ENCODE measurements at regions not wholly inside any gene's neighbourhood (a gene's known extent, or its start where the extent isn't known, plus 50 kb on each side); places are given as distances from the start of the nearest gene placed in this dataset.

GRCh38 chr2:862355-862687 lies 88.3 kb upstream of the SNTG2 start:
- no peak overlapping the region for H3K4me3 Mint-ChIP-seq

GRCh38 chr2:861655-862354 lies 88.8 kb upstream of the SNTG2 start:
- DNase-seq, result no peak
- Mint-ChIP-seq H3K27me3 (peaks cover 18% of the 10 kb centered on the region), H3K4me3 (no peak overlapping the region), H3K36me3 (ENCODE audit: low read depth) (no peaks in the 10 kb centered on the region), H3K27ac (no peak overlapping the region), H3K4me1 (peaks cover 12% of the 10 kb centered on the region)
- ATAC-seq, result no peak
- H3K9me3 ChIP-seq (ENCODE audit: control insufficient read depth, low read length, poor library complexity, severe bottlenecking), result no peaks in the 10 kb centered on the region

More at GRCh38 chr2:862355-862687, 88.3 kb upstream of the SNTG2 start:
- H3K9me3 ChIP-seq (ENCODE audit: control insufficient read depth, low read length, poor library complexity, severe bottlenecking), result no peaks in the 10 kb centered on the region
- H3K27me3 Mint-ChIP-seq, result peaks cover 24% of the 10 kb centered on the region
- H3K4me1 Mint-ChIP-seq, result peaks cover 13% of the 10 kb centered on the region
- H3K36me3 Mint-ChIP-seq (ENCODE audit: low read depth), result no peaks in the 10 kb centered on the region
- DNase-seq, result no peak
- ATAC-seq, result no peak
- no peak overlapping the region for H3K27ac Mint-ChIP-seq

- peaks cover 10% of the 10 kb centered on the region for H3K27me3 Mint-ChIP-seq
- H3K27ac Mint-ChIP-seq, result no peak overlapping the region
- no peaks in the 10 kb centered on the region for H3K36me3 Mint-ChIP-seq (ENCODE audit: low read depth)
- no peak for DNase-seq
- peaks cover 7% of the 10 kb centered on the region for H3K4me1 Mint-ChIP-seq
- H3K9me3 ChIP-seq (ENCODE audit: control insufficient read depth, low read length, poor library complexity, severe bottlenecking), result no peaks in the 10 kb centered on the region
- no peak for ATAC-seq
- H3K4me3 Mint-ChIP-seq, result no peak overlapping the region
These were observed 90.3 kb upstream of the SNTG2 start for GRCh38 chr2:860259-860855.

GRCh38 chr2:858646-859045 lies 92.0 kb upstream of the SNTG2 start:
- no peak for ATAC-seq
- no peaks in the 10 kb centered on the region for H3K9me3 ChIP-seq (ENCODE audit: control insufficient read depth, low read length, poor library complexity, severe bottlenecking)
- Mint-ChIP-seq H3K4me3 (no peak overlapping the region), H3K4me1 (peaks cover 16% of the 10 kb centered on the region), H3K36me3 (ENCODE audit: low read depth) (no peaks in the 10 kb centered on the region), H3K27ac (no peak overlapping the region), H3K27me3 (peaks cover 4% of the 10 kb centered on the region)
- no peak for DNase-seq

GRCh38 chr2:857937-858336 lies 92.7 kb upstream of the SNTG2 start:
- Mint-ChIP-seq H3K27ac (no peak overlapping the region), H3K4me1 (peaks cover 13% of the 10 kb centered on the region), H3K36me3 (ENCODE audit: low read depth) (no peaks in the 10 kb centered on the region), H3K4me3 (no peak overlapping the region), H3K27me3 (peaks cover under 1% of the 10 kb centered on the region)
- DNase-seq (no peak), ATAC-seq (no peak)
- no peaks in the 10 kb centered on the region for H3K9me3 ChIP-seq (ENCODE audit: control insufficient read depth, low read length, poor library complexity, severe bottlenecking)

GRCh38 chr2:857081-857480 lies 93.6 kb upstream of the SNTG2 start:
- H3K9me3 ChIP-seq (ENCODE audit: control insufficient read depth, low read length, poor library complexity, severe bottlenecking), result no peaks in the 10 kb centered on the region
- H3K27me3 Mint-ChIP-seq, result no peaks in the 10 kb centered on the region
- peak overlapping the region; percentile 74 for H3K27ac Mint-ChIP-seq
- H3K4me3 Mint-ChIP-seq, result no peak overlapping the region
- H3K36me3 Mint-ChIP-seq (ENCODE audit: low read depth), result no peaks in the 10 kb centered on the region
- no peak for ATAC-seq
- peaks cover 12% of the 10 kb centered on the region for H3K4me1 Mint-ChIP-seq
- no peak for DNase-seq

GRCh38 chr2:856456-856855 lies 94.2 kb upstream of the SNTG2 start:
- peak overlapping the region; percentile 74 for H3K27ac Mint-ChIP-seq
- peak overlapping the region; percentile 50 for H3K4me3 Mint-ChIP-seq
- peaks cover 12% of the 10 kb centered on the region for H3K4me1 Mint-ChIP-seq

GRCh38 chr2:856041-856440 lies 94.6 kb upstream of the SNTG2 start:
- ATAC-seq (no peak), DNase-seq (no peak)
- Mint-ChIP-seq H3K36me3 (ENCODE audit: low read depth) (no peaks in the 10 kb centered on the region), H3K27me3 (no peaks in the 10 kb centered on the region), H3K4me1 (peaks cover 12% of the 10 kb centered on the region), H3K27ac (peak overlapping the region; percentile 74), H3K4me3 (no peak overlapping the region)
- no peaks in the 10 kb centered on the region for H3K9me3 ChIP-seq (ENCODE audit: control insufficient read depth, low read length, poor library complexity, severe bottlenecking)

More at GRCh38 chr2:856456-856855, 94.2 kb upstream of the SNTG2 start:
- H3K27me3 Mint-ChIP-seq, result no peaks in the 10 kb centered on the region
- no peaks in the 10 kb centered on the region for H3K9me3 ChIP-seq (ENCODE audit: control insufficient read depth, low read length, poor library complexity, severe bottlenecking)
- no peak for DNase-seq
- ATAC-seq, result no peak
- H3K36me3 Mint-ChIP-seq (ENCODE audit: low read depth), result no peaks in the 10 kb centered on the region

- H3K9me3 ChIP-seq (ENCODE audit: control insufficient read depth, low read length, poor library complexity, severe bottlenecking), result no peaks in the 10 kb centered on the region
- ATAC-seq (peak; percentile 74), DNase-seq (no peak)
- Mint-ChIP-seq H3K4me3 (no peak overlapping the region), H3K4me1 (peaks cover 15% of the 10 kb centered on the region), H3K27ac (no peak overlapping the region), H3K36me3 (ENCODE audit: low read depth) (no peaks in the 10 kb centered on the region), H3K27me3 (no peaks in the 10 kb centered on the region)
These were observed 95.5 kb upstream of the SNTG2 start for GRCh38 chr2:855177-855576.

- no peaks in the 10 kb centered on the region for H3K9me3 ChIP-seq (ENCODE audit: control insufficient read depth, low read length, poor library complexity, severe bottlenecking)
- ATAC-seq (no peak), DNase-seq (peak in 1 of 3 donors; percentile 48)
- H3K4me3 Mint-ChIP-seq, result peak overlapping the region; percentile 66
- H3K27ac Mint-ChIP-seq, result no peak overlapping the region
- H3K4me1 Mint-ChIP-seq, result peaks cover 15% of the 10 kb centered on the region
- H3K27me3 Mint-ChIP-seq, result no peaks in the 10 kb centered on the region
- no peaks in the 10 kb centered on the region for H3K36me3 Mint-ChIP-seq (ENCODE audit: low read depth)
These were observed 96.2 kb upstream of the SNTG2 start for GRCh38 chr2:854460-854859.

GRCh38 chr2:853203-853870 lies 97.3 kb upstream of the SNTG2 start:
- no peak overlapping the region for H3K4me3 Mint-ChIP-seq
- DNase-seq, result no peak
- no peaks in the 10 kb centered on the region for H3K9me3 ChIP-seq (ENCODE audit: control insufficient read depth, low read length, poor library complexity, severe bottlenecking)
- no peak overlapping the region for H3K27ac Mint-ChIP-seq
- H3K4me1 Mint-ChIP-seq, result peaks cover 15% of the 10 kb centered on the region
- ATAC-seq, result no peak
- peaks cover 6% of the 10 kb centered on the region for H3K27me3 Mint-ChIP-seq
- H3K36me3 Mint-ChIP-seq (ENCODE audit: low read depth), result no peaks in the 10 kb centered on the region

GRCh38 chr2:852168-852567 lies 98.5 kb upstream of the SNTG2 start:
- Mint-ChIP-seq H3K36me3 (ENCODE audit: low read depth) (no peaks in the 10 kb centered on the region), H3K27ac (no peak overlapping the region), H3K27me3 (peaks cover 6% of the 10 kb centered on the region), H3K4me3 (no peak overlapping the region), H3K4me1 (peaks cover 15% of the 10 kb centered on the region)
- no peak for DNase-seq
- no peak for ATAC-seq
- no peaks in the 10 kb centered on the region for H3K9me3 ChIP-seq (ENCODE audit: control insufficient read depth, low read length, poor library complexity, severe bottlenecking)

- Mint-ChIP-seq H3K27me3 (peaks cover 6% of the 10 kb centered on the region), H3K36me3 (ENCODE audit: low read depth) (no peaks in the 10 kb centered on the region), H3K4me1 (peaks cover 15% of the 10 kb centered on the region), H3K4me3 (no peak overlapping the region), H3K27ac (no peak overlapping the region)
- DNase-seq (no peak), ATAC-seq (no peak)
- H3K9me3 ChIP-seq (ENCODE audit: control insufficient read depth, low read length, poor library complexity, severe bottlenecking), result no peaks in the 10 kb centered on the region
These were observed 99.0 kb upstream of the SNTG2 start for GRCh38 chr2:851680-852079.

GRCh38 chr2:851078-851477 lies 99.6 kb upstream of the SNTG2 start:
- peaks cover 15% of the 10 kb centered on the region for H3K4me1 Mint-ChIP-seq
- H3K36me3 Mint-ChIP-seq (ENCODE audit: low read depth), result no peaks in the 10 kb centered on the region
- no peak for DNase-seq
- no peak for ATAC-seq
- no peak overlapping the region for H3K27ac Mint-ChIP-seq
- peaks cover 6% of the 10 kb centered on the region for H3K27me3 Mint-ChIP-seq
- no peaks in the 10 kb centered on the region for H3K9me3 ChIP-seq (ENCODE audit: control insufficient read depth, low read length, poor library complexity, severe bottlenecking)
- H3K4me3 Mint-ChIP-seq, result no peak overlapping the region
